GM19463 (cell line): ENCODE measurements at regions not wholly inside any gene's neighbourhood (a gene's known extent, or its start where the extent isn't known, plus 50 kb on each side); places are given as distances from the start of the nearest gene placed in this dataset.

Experiments
- ATAC-seq: cut with Tn5 transposase; IDR thresholded peaks from one replicate; pipeline ENCODE4 v1.9.1; 2021; ENCODE audit warnings: mild to moderate bottlenecking, moderate library complexity; ENCODE audit not compliant: unreplicated experiment

- no peak for ATAC-seq
Observed at GRCh38 chr11:120061036-120061760, 76.7 kb downstream of the TRIM29 start.

- no peak for ATAC-seq
Observed at GRCh38 chr11:120060512-120060911, 77.4 kb downstream of the TRIM29 start.

GRCh38 chr11:120058931-120059330, 79.0 kb downstream of the TRIM29 start:
- ATAC-seq, result no peak

- ATAC-seq, result no peak
Observed at GRCh38 chr11:120057595-120058581, 80.0 kb downstream of the TRIM29 start.

GRCh38 chr11:120057028-120057330, 80.9 kb downstream of the TRIM29 start:
- no peak for ATAC-seq

- ATAC-seq, result no peak
Observed at GRCh38 chr11:120056301-120057027, 81.4 kb downstream of the TRIM29 start.

GRCh38 chr11:120055646-120056045, 82.3 kb downstream of the TRIM29 start:
- no peak for ATAC-seq

GRCh38 chr11:120054753-120055045, 83.2 kb downstream of the TRIM29 start:
- ATAC-seq, result no peak

- no peak for ATAC-seq
Observed at GRCh38 chr11:120054016-120054752, 83.7 kb downstream of the TRIM29 start.

GRCh38 chr11:120052196-120052775, 85.6 kb downstream of the TRIM29 start:
- no peak for ATAC-seq

- ATAC-seq, result no peak
Observed at GRCh38 chr11:120044011-120044675, 93.8 kb downstream of the TRIM29 start.

- ATAC-seq, result no peak
Observed at GRCh38 chr11:120043328-120043945, 94.5 kb downstream of the TRIM29 start.

- ATAC-seq, result no peak
Observed at GRCh38 chr11:120041625-120042024, 96.3 kb downstream of the TRIM29 start.

- no peak for ATAC-seq
Observed at GRCh38 chr11:120040151-120040840, 97.6 kb downstream of the TRIM29 start.

GRCh38 chr11:120039039-120039438, 98.9 kb downstream of the TRIM29 start:
- no peak for ATAC-seq

GRCh38 chr11:120037111-120037510, 100.8 kb downstream of the TRIM29 start:
- ATAC-seq, result no peak

- no peak for ATAC-seq
Observed at GRCh38 chr11:120035756-120036155, 102.2 kb downstream of the TRIM29 start.

GRCh38 chr11:120034881-120035630, 102.9 kb downstream of the TRIM29 start:
- ATAC-seq, result no peak
